Activated naive CD4-positive, alpha-beta T cell treated with anti-CD3 and anti-CD28 coated beads, Interleukin-2, amount 50 U/mL, for 72 hours (primary cell): ENCODE measurements at regions not wholly inside any gene's neighbourhood (a gene's known extent, or its start where the extent isn't known, plus 50 kb on each side); places are given as distances from the start of the nearest gene placed in this dataset.

ENCODE experiments used
- ATAC-seq, 2 donors: fragments of 150-1000 bp; cut with Tn5 transposase; 2 replicates each; pipeline ENCODE4 v1.10.0; 2021; ENCODE audit warnings: mild to moderate bottlenecking in 2 of 2, moderate library complexity in 2 of 2
- DNase-seq, 2 donors: peaks; one replicate each; pipeline ENCODE4 v3.0.0; 2021 to 2022; ENCODE audit warnings: low spot score in 2 of 2
- H3K27ac Mint-ChIP-seq, 2 donors: one replicate each; pipeline ENCODE4 v1.8.0; 2022; ENCODE audit warnings: mild to moderate bottlenecking in 2 of 2, mixed read lengths in 2 of 2
- H3K36me3 Mint-ChIP-seq, 2 donors: one replicate each; pipeline ENCODE4 v1.8.0; 2022; ENCODE audit warnings: mixed read lengths in 2 of 2
- H3K9me3 Mint-ChIP-seq, 2 donors: one replicate each; pipeline ENCODE4 v1.8.0; 2022; ENCODE audit warnings: mixed read lengths in 2 of 2

DNA sequence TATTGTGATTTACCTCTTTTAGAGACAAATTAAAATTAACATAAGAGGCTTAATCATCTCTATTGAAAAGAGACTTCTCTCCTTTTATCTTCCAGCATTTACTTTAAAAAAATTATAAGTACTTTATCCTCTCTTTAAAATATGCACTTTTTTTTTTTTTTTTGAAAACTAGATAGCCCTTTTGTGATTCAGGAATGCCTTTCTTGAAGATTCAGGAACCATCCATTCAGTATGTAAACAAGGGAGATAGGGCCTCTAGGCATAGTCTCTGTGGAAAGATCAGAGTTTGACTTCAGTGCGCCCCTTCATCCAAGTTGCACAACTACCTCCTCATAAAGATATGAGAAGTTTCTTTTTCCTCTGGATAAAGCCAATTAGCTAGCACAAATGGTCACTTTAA lies 1163.7 kb downstream of the SI start:
- H3K27ac Mint-ChIP-seq, result no peak overlapping the region
- no peaks in the 10 kb centered on the region for H3K36me3 Mint-ChIP-seq
- peaks cover 0 to 3% of the 10 kb centered on the region in 2 donors for H3K9me3 Mint-ChIP-seq
- no peak for DNase-seq
- ATAC-seq, result no peak

- Mint-ChIP-seq H3K9me3 (peaks cover 12 to 18% of the 10 kb centered on the region in 2 donors), H3K36me3 (no peaks in the 10 kb centered on the region), H3K27ac (no peak overlapping the region)
- DNase-seq, result no peak
- no peak for ATAC-seq
Measured at GRCh38 chr3:163891771-163892170, 1186.5 kb downstream of the SI start.

DNA sequence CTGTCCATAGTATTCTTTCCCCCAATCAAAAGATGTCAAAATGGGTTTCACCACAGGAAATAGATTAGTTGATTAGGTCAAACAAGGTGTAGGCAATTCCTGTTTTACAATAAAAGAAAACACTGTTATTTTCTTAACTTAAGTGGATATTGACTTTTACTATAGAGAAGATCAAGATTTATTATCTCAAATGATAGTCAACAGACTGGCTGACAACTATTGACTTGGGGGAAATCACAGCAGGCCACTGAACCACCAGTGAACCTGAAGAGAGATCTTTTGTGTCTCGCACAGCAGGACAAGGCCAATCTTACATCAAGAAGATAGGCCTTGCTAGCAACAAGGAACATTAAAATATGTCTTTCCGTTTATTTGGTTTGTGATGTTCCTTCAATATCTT lies 1187.6 kb downstream of the SI start:
- H3K27ac Mint-ChIP-seq, result no peak overlapping the region
- ATAC-seq (no peak), DNase-seq (no peak)
- peaks cover 5 to 12% of the 10 kb centered on the region in 2 donors for H3K9me3 Mint-ChIP-seq
- H3K36me3 Mint-ChIP-seq, result no peaks in the 10 kb centered on the region

- ATAC-seq (no peak), DNase-seq (no peak)
- H3K36me3 Mint-ChIP-seq, result peaks cover 6 to 7% of the 10 kb centered on the region in 2 donors
- peaks cover 25 to 37% of the 10 kb centered on the region in 2 donors for H3K9me3 Mint-ChIP-seq
- H3K27ac Mint-ChIP-seq, result no peak overlapping the region
Measured at GRCh38 chr3:163879172-163879571, 1199.1 kb downstream of the SI start.

GRCh38 chr3:163878396-163878795 lies 1199.9 kb downstream of the SI start:
- H3K36me3 Mint-ChIP-seq, result peaks cover 6 to 7% of the 10 kb centered on the region in 2 donors
- no peak overlapping the region for H3K27ac Mint-ChIP-seq
- no peak for ATAC-seq

DNA sequence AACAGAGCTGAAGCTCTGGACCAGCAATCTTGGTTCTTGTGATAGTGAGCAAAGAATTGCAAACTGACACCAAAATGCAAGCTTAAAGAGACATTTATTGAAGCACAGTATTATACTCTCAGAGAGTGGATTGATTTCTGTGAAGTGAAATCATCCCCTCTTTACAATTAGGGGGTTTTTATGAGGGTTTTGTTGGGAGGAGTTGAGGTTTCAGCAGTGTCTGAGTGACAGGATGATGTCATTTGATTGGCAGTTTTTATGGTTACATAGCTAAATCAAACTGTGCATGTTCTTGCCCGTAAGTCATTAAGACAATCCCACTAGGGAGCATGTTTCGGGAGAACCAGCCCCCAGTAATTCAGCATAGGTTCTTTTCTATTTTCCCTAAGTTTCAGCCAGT lies 1200.5 kb downstream of the SI start:
- peaks cover 6 to 7% of the 10 kb centered on the region in 2 donors for H3K36me3 Mint-ChIP-seq
- no peak overlapping the region for H3K27ac Mint-ChIP-seq
- H3K9me3 Mint-ChIP-seq, result peaks cover 25 to 35% of the 10 kb centered on the region in 2 donors
- ATAC-seq (no peak), DNase-seq (no peak)

More at GRCh38 chr3:163878396-163878795, 1199.9 kb downstream of the SI start:
- no peak for DNase-seq
- H3K9me3 Mint-ChIP-seq, result peaks cover 25 to 38% of the 10 kb centered on the region in 2 donors

GRCh38 chr3:163863146-163863545 lies 1215.2 kb downstream of the SI start:
- ATAC-seq, result no peak
- H3K27ac Mint-ChIP-seq, result no peak overlapping the region
- no peak for DNase-seq
- no peaks in the 10 kb centered on the region for H3K36me3 Mint-ChIP-seq
- peaks cover 4% of the 10 kb centered on the region in 2 donors for H3K9me3 Mint-ChIP-seq

GRCh38 chr3:163852233-163852632 lies 1226.1 kb downstream of the SI start:
- Mint-ChIP-seq H3K27ac (no peak overlapping the region), H3K9me3 (peaks cover 4 to 6% of the 10 kb centered on the region in 2 donors), H3K36me3 (no peaks in the 10 kb centered on the region)
- no peak for ATAC-seq
- no peak for DNase-seq

DNA sequence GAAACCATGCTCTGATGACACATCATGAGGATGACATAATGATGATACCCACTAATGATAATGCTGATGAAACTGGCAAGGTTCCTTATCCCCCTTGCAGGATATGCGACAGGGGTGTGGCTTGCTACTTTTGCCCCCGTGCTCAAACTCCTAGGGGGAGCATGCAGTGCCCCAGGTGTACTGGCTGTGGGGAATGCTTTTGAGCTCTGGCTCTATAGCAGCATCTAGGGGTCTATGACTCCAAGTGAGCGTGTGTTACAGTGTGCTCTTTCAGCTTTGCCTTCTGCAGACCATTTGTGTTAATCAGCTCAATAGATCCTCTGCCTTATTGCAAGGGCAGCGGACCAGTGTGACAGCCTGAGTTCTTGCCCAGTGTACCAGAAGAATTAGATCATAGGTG lies 1239.5 kb downstream of the SI start:
- Mint-ChIP-seq H3K9me3 (peaks cover 14 to 22% of the 10 kb centered on the region in 2 donors), H3K27ac (no peak overlapping the region), H3K36me3 (peaks cover 0 to 5% of the 10 kb centered on the region in 2 donors)
- DNase-seq, result no peak
- ATAC-seq, result no peak

GRCh38 chr3:163832547-163832946 lies 1245.7 kb downstream of the SI start:
- no peaks in the 10 kb centered on the region for H3K36me3 Mint-ChIP-seq
- ATAC-seq (no peak), DNase-seq (no peak)
- no peak overlapping the region for H3K27ac Mint-ChIP-seq
- H3K9me3 Mint-ChIP-seq, result peaks cover 12 to 14% of the 10 kb centered on the region in 2 donors

DNA sequence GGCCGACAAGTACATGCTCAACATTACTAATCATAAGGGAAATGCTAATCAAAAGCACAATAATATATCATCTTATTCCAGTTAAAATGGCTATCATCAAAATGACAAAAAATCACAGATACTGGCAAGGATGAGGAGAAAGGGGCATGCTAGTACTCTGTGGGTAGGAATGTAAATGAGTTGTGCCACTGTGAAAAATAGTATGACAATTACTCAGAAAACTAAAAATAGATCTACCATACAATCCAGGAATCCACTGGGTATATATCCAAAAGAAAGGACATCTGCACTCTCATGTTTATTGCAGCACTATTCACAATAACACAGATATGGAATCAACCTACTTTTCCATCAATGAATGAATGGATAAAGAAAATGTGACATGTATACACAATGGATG lies 1256.5 kb downstream of the SI start:
- H3K27ac Mint-ChIP-seq, result no peak overlapping the region

DNA sequence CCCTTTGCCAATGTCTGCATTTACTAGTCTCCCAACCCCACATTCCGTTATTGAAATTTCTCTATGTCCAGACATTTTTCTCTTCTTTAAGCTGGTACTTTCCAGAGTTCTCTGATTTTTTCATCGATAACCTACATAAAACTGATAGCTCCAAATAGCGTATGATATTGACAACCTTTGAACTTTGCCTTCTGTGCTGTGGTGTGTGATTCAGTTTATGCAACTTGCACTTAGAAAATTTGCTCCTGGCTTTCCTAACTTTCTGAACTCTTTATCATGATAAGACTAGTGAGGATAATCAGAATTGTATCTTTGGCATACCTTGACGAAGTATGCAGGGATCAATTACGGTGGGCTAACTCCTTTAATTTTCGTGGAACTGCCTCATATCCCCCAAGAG lies 1261.3 kb downstream of the SI start:
- H3K27ac Mint-ChIP-seq, result no peak overlapping the region
- no peaks in the 10 kb centered on the region for H3K36me3 Mint-ChIP-seq
- peaks cover 4% of the 10 kb centered on the region in 2 donors for H3K9me3 Mint-ChIP-seq
- DNase-seq (no peak), ATAC-seq (no peak)

More for the DNA sequence above, 1256.5 kb downstream of the SI start:
- ATAC-seq (no peak), DNase-seq (no peak)
- Mint-ChIP-seq H3K9me3 (peaks cover 0 to 3% of the 10 kb centered on the region in 2 donors), H3K36me3 (no peaks in the 10 kb centered on the region)

GRCh38 chr3:163813935-163814334 lies 1264.4 kb downstream of the SI start:
- no peak for ATAC-seq
- Mint-ChIP-seq H3K9me3 (peaks cover 4 to 8% of the 10 kb centered on the region in 2 donors), H3K27ac (no peak overlapping the region), H3K36me3 (no peaks in the 10 kb centered on the region)
- DNase-seq, result no peak

DNA sequence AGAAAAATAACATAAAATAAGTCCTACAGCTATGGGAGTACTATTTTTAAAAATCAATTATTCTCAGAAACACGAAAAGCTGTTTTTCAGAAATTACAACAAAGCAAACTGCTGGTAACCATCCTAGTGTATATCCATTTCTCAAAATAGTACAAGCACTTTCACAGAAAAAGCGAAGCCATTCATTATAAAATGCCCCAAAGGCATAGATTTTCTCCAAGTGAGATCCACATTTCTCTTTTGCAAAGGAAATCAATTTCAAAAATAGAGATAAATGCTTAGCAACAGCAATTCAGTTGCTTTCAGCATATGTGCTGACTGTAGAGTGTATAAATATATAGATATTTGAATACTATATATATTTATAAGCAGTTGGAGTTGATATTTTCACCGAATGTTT lies 1266.3 kb downstream of the SI start:
- no peak for DNase-seq
- Mint-ChIP-seq H3K36me3 (no peaks in the 10 kb centered on the region), H3K27ac (no peak overlapping the region), H3K9me3 (peaks cover 4 to 8% of the 10 kb centered on the region in 2 donors)
- ATAC-seq, result no peak

DNA sequence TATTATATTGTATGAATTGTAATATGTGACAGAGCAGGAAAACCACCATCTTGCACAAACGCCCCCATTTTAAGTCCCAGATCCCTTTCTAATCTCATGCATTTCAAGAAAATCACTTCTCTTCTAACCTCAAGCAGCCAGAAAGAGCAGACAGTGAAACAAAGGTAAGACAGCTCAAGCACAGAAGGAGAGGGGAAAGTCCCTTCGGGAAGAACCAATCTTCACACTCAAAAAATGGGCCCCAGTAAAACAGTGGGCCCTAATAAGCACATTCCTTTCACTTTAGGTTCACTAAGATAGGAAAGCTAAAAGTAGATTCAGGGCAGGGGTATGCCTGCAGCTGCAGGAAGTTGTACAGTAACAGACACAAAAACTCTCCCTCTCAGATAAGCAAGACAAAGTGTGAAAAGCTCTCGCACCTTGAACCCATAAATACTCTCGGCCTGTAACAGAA lies 1268.7 kb downstream of the SI start:
- DNase-seq (no peak), ATAC-seq (no peak)
- Mint-ChIP-seq H3K36me3 (no peaks in the 10 kb centered on the region), H3K27ac (no peak overlapping the region), H3K9me3 (peaks cover 0 to 8% of the 10 kb centered on the region in 2 donors)

GRCh38 chr3:163786416-163786815 lies 1291.9 kb downstream of the SI start:
- peak overlapping the region in 1 of 2 donors; percentile 69 for H3K27ac Mint-ChIP-seq
- ATAC-seq (no peak), DNase-seq (no peak)
- peaks cover 0 to 7% of the 10 kb centered on the region in 2 donors for H3K36me3 Mint-ChIP-seq
- peaks cover 21 to 22% of the 10 kb centered on the region in 2 donors for H3K9me3 Mint-ChIP-seq

- Mint-ChIP-seq H3K27ac (no peak overlapping the region), H3K36me3 (peaks cover 0 to 7% of the 10 kb centered on the region in 2 donors), H3K9me3 (peaks cover 22 to 27% of the 10 kb centered on the region in 2 donors)
- ATAC-seq, result no peak
- no peak for DNase-seq
Measured at GRCh38 chr3:163785693-163786092, 1292.6 kb downstream of the SI start.

- no peak for DNase-seq
- no peak for ATAC-seq
- Mint-ChIP-seq H3K36me3 (peaks cover 0 to under 1% of the 10 kb centered on the region in 2 donors), H3K9me3 (peaks cover 20 to 32% of the 10 kb centered on the region in 2 donors), H3K27ac (no peak overlapping the region)
Measured at GRCh38 chr3:163779396-163780344, 1298.6 kb downstream of the SI start.
